ENCODE measurements at regions not wholly inside any gene's neighbourhood (a gene's known extent, or its start where the extent isn't known, plus 50 kb on each side); places are given as distances from the start of the nearest gene placed in this dataset.

DNA sequence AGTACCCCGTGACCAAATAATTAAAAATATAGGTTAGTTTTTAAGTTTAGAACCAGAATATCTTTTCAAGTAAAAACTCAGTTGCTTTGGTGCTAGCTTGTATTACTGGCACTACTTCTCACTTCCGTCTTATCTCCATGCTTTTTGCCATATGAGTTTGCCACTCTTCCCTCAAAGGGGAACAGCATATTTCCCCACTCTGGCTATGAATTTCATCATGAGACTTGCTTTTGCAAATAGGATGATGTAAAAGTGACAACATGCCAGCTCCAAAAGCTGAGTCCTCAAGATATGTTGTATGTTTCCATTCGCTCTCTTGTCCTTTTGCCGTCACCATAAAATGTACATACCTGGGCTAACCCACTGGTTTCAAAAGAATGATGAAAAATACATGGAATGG is 178.1 kb upstream of the SEMA3A start:
- no peaks in the 10 kb centered on the region for H4K20me1 ChIP-seq (ENCODE audit: insufficient read depth, low read length)
- no peaks in the 10 kb centered on the region for H3K27me3 ChIP-seq (ENCODE audit: low read depth, low read length)
- no peaks in the 10 kb centered on the region for H3K9me3 ChIP-seq (ENCODE audit: insufficient read depth, low read length)
- H3K4me2 ChIP-seq (ENCODE audit: low read length): no peak overlapping the region
- no peaks in the 10 kb centered on the region for H3K79me2 ChIP-seq (ENCODE audit: low read length)
- no peak overlapping the region for H3K27ac ChIP-seq (ENCODE audit: low read length)
- H3K4me3 ChIP-seq (ENCODE audit: low read length): no peak overlapping the region
- no peaks in the 10 kb centered on the region for H3K36me3 ChIP-seq (replicated peaks; ENCODE audit: low read depth, low read length)
- TF ChIP-seq EZH2phosphoT487 (IDR thresholded peaks at IDR 0.05; ENCODE audit: low read depth): no peak
- TF ChIP-seq, protein P1, sequence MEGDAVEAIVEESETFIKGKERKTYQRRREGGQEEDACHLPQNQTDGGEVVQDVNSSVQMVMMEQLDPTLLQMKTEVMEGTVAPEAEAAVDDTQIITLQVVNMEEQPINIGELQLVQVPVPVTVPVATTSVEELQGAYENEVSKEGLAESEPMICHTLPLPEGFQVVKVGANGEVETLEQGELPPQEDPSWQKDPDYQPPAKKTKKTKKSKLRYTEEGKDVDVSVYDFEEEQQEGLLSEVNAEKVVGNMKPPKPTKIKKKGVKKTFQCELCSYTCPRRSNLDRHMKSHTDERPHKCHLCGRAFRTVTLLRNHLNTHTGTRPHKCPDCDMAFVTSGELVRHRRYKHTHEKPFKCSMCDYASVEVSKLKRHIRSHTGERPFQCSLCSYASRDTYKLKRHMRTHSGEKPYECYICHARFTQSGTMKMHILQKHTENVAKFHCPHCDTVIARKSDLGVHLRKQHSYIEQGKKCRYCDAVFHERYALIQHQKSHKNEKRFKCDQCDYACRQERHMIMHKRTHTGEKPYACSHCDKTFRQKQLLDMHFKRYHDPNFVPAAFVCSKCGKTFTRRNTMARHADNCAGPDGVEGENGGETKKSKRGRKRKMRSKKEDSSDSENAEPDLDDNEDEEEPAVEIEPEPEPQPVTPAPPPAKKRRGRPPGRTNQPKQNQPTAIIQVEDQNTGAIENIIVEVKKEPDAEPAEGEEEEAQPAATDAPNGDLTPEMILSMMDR (IDR thresholded peaks at IDR 0.05; ENCODE audit: low read depth, low read length): no peak
- no peak overlapping the region for H3K9ac ChIP-seq (ENCODE audit: low read length)
- no peaks in the 10 kb centered on the region for H3K4me1 ChIP-seq (ENCODE audit: low read length)
- no peak overlapping the region for H2AFZ ChIP-seq (ENCODE audit: low read depth, low read length)

DNA sequence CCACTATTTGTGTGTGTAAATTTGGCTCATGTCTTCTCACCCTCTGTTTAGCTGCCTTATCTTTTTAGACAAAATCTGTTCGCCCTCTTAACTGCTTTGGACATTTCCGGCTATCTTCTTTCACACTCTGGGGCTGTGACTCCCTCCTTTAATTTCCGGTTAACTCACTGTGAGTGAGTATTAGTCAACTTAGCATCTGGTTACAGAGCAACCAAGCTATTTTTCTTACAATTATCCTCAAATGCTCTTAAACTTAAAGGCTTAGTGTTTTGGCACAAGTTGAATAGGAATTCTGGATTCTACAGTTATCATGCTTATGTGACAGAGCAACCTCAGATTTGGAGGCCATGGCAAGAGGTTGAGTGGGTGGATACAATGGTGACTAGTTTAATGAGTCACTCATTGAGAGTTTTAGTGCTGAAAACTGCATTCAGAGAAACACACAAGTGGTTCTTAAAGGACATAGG is 177.6 kb upstream of the SEMA3A start:
- Histone ChIP-seq H3K4me1 (ENCODE audit: low read length) (peaks cover 3% of the 10 kb centered on the region; the same call in 1 of the 2 replicates), H3K36me3 (replicated peaks; ENCODE audit: low read depth, low read length) (no peaks in the 10 kb centered on the region), H3K27ac (ENCODE audit: low read length) (no peak overlapping the region), H3K9ac (ENCODE audit: low read length) (no peak overlapping the region), H3K79me2 (ENCODE audit: low read length) (no peaks in the 10 kb centered on the region), H3K27me3 (ENCODE audit: low read depth, low read length) (no peaks in the 10 kb centered on the region), H3K9me3 (ENCODE audit: insufficient read depth, low read length) (no peaks in the 10 kb centered on the region), H3K4me2 (ENCODE audit: low read length) (no peak overlapping the region), H3K4me3 (ENCODE audit: low read length) (no peak overlapping the region), H2AFZ (ENCODE audit: low read depth, low read length) (no peak overlapping the region), H4K20me1 (ENCODE audit: insufficient read depth, low read length) (no peaks in the 10 kb centered on the region)
- TF ChIP-seq, protein P1 (IDR thresholded peaks at IDR 0.05; ENCODE audit: low read depth, low read length): no peak
- TF ChIP-seq EZH2phosphoT487 (IDR thresholded peaks at IDR 0.05; ENCODE audit: low read depth): no peak

DNA sequence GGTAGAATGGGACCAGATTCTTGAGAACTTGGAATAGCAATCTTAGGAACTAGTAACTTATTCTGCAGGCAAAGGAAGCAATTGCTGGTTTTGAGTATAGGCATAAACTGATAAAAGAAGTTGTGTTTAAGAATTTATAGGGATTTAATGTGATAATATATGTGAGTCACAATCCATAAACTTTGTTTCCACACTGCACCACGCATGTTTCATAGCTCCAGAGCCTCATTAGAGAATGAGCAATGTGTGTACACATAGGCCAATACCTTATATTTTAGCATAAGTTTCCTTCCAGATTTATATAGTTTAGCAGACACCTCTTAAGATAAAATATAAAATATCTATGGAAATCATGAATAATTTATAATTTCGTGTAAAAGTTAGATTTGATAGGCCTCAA is 175.5 kb upstream of the SEMA3A start:
- no peak overlapping the region for H3K4me3 ChIP-seq (ENCODE audit: low read length)
- H3K4me1 ChIP-seq (ENCODE audit: low read length): peaks cover 3% of the 10 kb centered on the region; the same call in 1 of the 2 replicates
- no peak overlapping the region for H2AFZ ChIP-seq (ENCODE audit: low read depth, low read length)
- TF ChIP-seq EZH2phosphoT487 (IDR thresholded peaks at IDR 0.05; ENCODE audit: low read depth): no peak
- TF ChIP-seq, protein P1 (IDR thresholded peaks at IDR 0.05; ENCODE audit: low read depth, low read length): no peak
- no peak overlapping the region for H3K9ac ChIP-seq (ENCODE audit: low read length)
- H3K27me3 ChIP-seq (ENCODE audit: low read depth, low read length): no peaks in the 10 kb centered on the region
- no peaks in the 10 kb centered on the region for H3K36me3 ChIP-seq (replicated peaks; ENCODE audit: low read depth, low read length)
- H4K20me1 ChIP-seq (ENCODE audit: insufficient read depth, low read length): no peaks in the 10 kb centered on the region
- no peaks in the 10 kb centered on the region for H3K79me2 ChIP-seq (ENCODE audit: low read length)
- no peak overlapping the region for H3K4me2 ChIP-seq (ENCODE audit: low read length)
- H3K9me3 ChIP-seq (ENCODE audit: insufficient read depth, low read length): no peaks in the 10 kb centered on the region
- no peak overlapping the region for H3K27ac ChIP-seq (ENCODE audit: low read length)

DNA sequence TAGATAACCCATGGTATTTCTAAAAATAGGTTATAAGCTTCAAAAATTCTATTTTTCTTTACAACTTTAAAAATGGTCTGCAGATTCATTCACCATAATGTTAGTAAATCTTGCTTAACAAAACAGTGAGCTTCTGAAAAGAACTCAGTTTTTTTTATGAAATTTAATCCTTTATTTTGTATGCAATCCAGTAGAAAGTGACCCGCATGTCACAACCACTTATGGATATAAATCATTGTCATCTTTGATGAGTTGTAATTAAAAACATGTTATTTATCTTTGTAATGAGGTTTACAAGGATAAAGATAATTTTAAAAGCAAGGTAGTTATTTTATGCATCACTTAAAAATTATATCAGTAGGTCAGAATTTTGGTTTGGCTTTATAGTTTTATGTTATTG is 173.5 kb upstream of the SEMA3A start:
- Histone ChIP-seq H3K27me3 (ENCODE audit: low read depth, low read length) (no peaks in the 10 kb centered on the region), H3K9me3 (ENCODE audit: insufficient read depth, low read length) (no peaks in the 10 kb centered on the region), H3K27ac (ENCODE audit: low read length) (no peak overlapping the region), H3K4me2 (ENCODE audit: low read length) (no peak overlapping the region), H4K20me1 (ENCODE audit: insufficient read depth, low read length) (no peaks in the 10 kb centered on the region), H3K36me3 (replicated peaks; ENCODE audit: low read depth, low read length) (no peaks in the 10 kb centered on the region), H2AFZ (ENCODE audit: low read depth, low read length) (no peak overlapping the region), H3K4me3 (ENCODE audit: low read length) (no peak overlapping the region), H3K4me1 (ENCODE audit: low read length) (peaks cover 3% of the 10 kb centered on the region; the same call in 1 of the 2 replicates), H3K9ac (ENCODE audit: low read length) (no peak overlapping the region), H3K79me2 (ENCODE audit: low read length) (no peaks in the 10 kb centered on the region)
- TF ChIP-seq, protein P1 (IDR thresholded peaks at IDR 0.05; ENCODE audit: low read depth, low read length): no peak
- TF ChIP-seq EZH2phosphoT487 (IDR thresholded peaks at IDR 0.05; ENCODE audit: low read depth): no peak

Measured in OCI-LY3 (cell line).